Immature natural killer cell (primary cell): ENCODE measurements at regions not wholly inside any gene's neighbourhood (a gene's known extent, or its start where the extent isn't known, plus 50 kb on each side); places are given as distances from the start of the nearest gene placed in this dataset.

ENCODE experiments used
- DNase-seq, 3 donors: peaks; one replicate each; pipeline ENCODE4 v3.0.0; 2022; ENCODE audit warnings: mixed read lengths in 1 of 3
- H3K27ac Mint-ChIP-seq, 6 donors: one replicate each; pipeline ENCODE4 v1.8.0; 2020; ENCODE audit warnings: mixed read lengths in 6 of 6, mild to moderate bottlenecking in 5 of 6, inconsistent platforms in 4 of 6, moderate library complexity in 3 of 6
- H3K27me3 Mint-ChIP-seq, 3 donors: one replicate each; pipeline ENCODE4 v1.8.0; 2020 to 2021; ENCODE audit warnings: low read depth in 3 of 3, mild to moderate bottlenecking in 3 of 3, mixed read lengths in 3 of 3, moderate library complexity in 3 of 3, inconsistent platforms in 1 of 3
- H3K36me3 Mint-ChIP-seq, 3 donors: one replicate each; pipeline ENCODE4 v1.8.0; 2020; ENCODE audit warnings: mixed read lengths in 3 of 3, inconsistent platforms in 2 of 3, mild to moderate bottlenecking in 2 of 3
- H3K4me1 Mint-ChIP-seq, 2 donors: one replicate each; pipeline ENCODE4 v1.8.0; 2020; ENCODE audit warnings: inconsistent platforms in 2 of 2, mild to moderate bottlenecking in 2 of 2, mixed read lengths in 2 of 2, moderate library complexity in 1 of 2
- H3K4me3 Mint-ChIP-seq, 5 donors: one replicate each; pipeline ENCODE4 v1.8.0; 2020; ENCODE audit warnings: mild to moderate bottlenecking in 5 of 5, mixed read lengths in 5 of 5, inconsistent platforms in 3 of 5, moderate library complexity in 3 of 5
- H3K9me3 Mint-ChIP-seq, 6 donors: one replicate each; pipeline ENCODE4 v1.8.0; 2020; ENCODE audit warnings: mild to moderate bottlenecking in 6 of 6, mixed read lengths in 6 of 6, inconsistent platforms in 4 of 6, moderate library complexity in 3 of 6

DNA sequence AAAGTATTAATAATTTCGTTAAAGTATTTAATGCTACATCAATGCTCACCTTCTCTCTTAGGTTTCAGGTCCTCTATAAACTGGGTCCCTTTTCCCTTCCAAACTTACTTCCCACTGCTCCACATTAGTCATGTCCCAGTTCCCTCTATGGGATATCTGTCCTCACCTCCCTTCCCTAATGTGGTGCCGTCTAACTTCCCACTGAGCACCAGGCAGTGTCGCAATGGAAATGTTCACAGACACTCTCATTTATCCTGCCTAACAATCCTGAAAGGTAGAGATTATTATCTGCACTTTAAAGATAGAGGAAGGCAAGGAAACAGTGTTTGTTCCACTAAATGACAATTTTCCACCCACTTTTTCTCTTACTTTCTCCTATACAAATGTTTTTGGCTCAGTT lies 329.7 kb downstream of the CWC27 start:
- Mint-ChIP-seq H3K36me3 (no peaks in the 10 kb centered on the region), H3K4me3 (no peak overlapping the region), H3K4me1 (peaks cover 8 to 10% of the 10 kb centered on the region in 2 donors), H3K27ac (no peak overlapping the region), H3K9me3 (no peaks in the 10 kb centered on the region), H3K27me3 (peaks cover 0 to 7% (median 1%) of the 10 kb centered on the region in 3 donors)
- DNase-seq: no peak
